CD4-positive, alpha-beta T cell (primary cell): ENCODE measurements at regions not wholly inside any gene's neighbourhood (a gene's known extent, or its start where the extent isn't known, plus 50 kb on each side); places are given as distances from the start of the nearest gene placed in this dataset.

Source experiments
- ATAC-seq: fragments of 200-7000 bp; cut with Tn5 transposase; one replicate; pipeline ENCODE4 v1.10.0; 2022; ENCODE audit warnings: mild to moderate bottlenecking; ENCODE audit not compliant: poor library complexity
- CTCF ChIA-PET: fragments of 350-600 bp; sonication (Branson Sonifier 250); formaldehyde crosslinking; loops from one replicate; lab custom pipeline; 2021; ENCODE audit warnings: antibody characterized with exemption, inconsistent platforms; lab: Charles Lee
- POLR2A ChIA-PET: fragments of 350-600 bp; sonication (Branson Sonifier 250); formaldehyde crosslinking; loops from one replicate; lab custom pipeline; 2021; ENCODE audit warnings: antibody characterized with exemption, inconsistent platforms; lab: Charles Lee
- DNase-seq, 14 experiments: peaks; one replicate each; pipeline ENCODE4 v3.0.0-alpha.2; 2013 to 2020; ENCODE audit warnings: mixed read lengths in 2 of 14
- H3K27ac ChIP-seq, 2 donors: one replicate each; pipeline versions ENCODE4 v1.5.1 to v1.7.0; 2013; ENCODE audit warnings: low read length in 2 of 2, low read depth in 1 of 2, mild to moderate bottlenecking in 1 of 2
- H3K27me3 ChIP-seq, 2 experiments: 1 replicate in 1 of 2; 2 replicates in 1 of 2; pipeline versions ENCODE4 v1.6.1 to v1.7.0; 2013; ENCODE audit warnings: low read length in 2 of 2, control low read depth in 1 of 2, mild to moderate bottlenecking in 1 of 2, moderate library complexity in 1 of 2; ENCODE audit not compliant: insufficient read depth in 2 of 2, control insufficient read depth in 1 of 2
- H3K36me3 ChIP-seq: one replicate; pipeline ENCODE4 v1.6.1; 2013; ENCODE audit warnings: low read length, control low read depth; ENCODE audit not compliant: insufficient read depth
- H3K4me1 ChIP-seq: one replicate; pipeline ENCODE4 v1.6.1; 2013; ENCODE audit warnings: low read length, control low read depth; ENCODE audit not compliant: insufficient read depth
- H3K4me3 ChIP-seq: one replicate; pipeline ENCODE4 v1.5.1; 2013; ENCODE audit warnings: mild to moderate bottlenecking, low read length, moderate library complexity
- H3K9me3 ChIP-seq, 2 experiments: 1 replicate in 1 of 2; 2 replicates in 1 of 2; pipeline versions ENCODE4 v1.6.1 to v1.7.0; 2013; ENCODE audit warnings: low read length in 2 of 2, mild to moderate bottlenecking in 2 of 2, control low read depth in 1 of 2, moderate library complexity in 1 of 2; ENCODE audit not compliant: control insufficient read depth in 1 of 2, insufficient read depth in 1 of 2
- H3K27ac Mint-ChIP-seq: one replicate; pipeline ENCODE4 v1.8.0; 2020; ENCODE audit warnings: mixed read lengths
- H3K27me3 Mint-ChIP-seq: one replicate; pipeline ENCODE4 v1.8.0; 2021; ENCODE audit warnings: mixed read lengths
- H3K36me3 Mint-ChIP-seq: one replicate; pipeline ENCODE4 v1.8.0; 2021; ENCODE audit warnings: low read depth, mixed read lengths
- H3K4me1 Mint-ChIP-seq: one replicate; pipeline ENCODE4 v1.8.0; 2021; ENCODE audit warnings: low read depth, mixed read lengths
- H3K4me3 Mint-ChIP-seq: one replicate; pipeline ENCODE4 v1.8.0; 2020; ENCODE audit warnings: mild to moderate bottlenecking, mixed read lengths
- H3K9me3 Mint-ChIP-seq: one replicate; pipeline ENCODE4 v1.8.0; 2020; ENCODE audit warnings: mixed read lengths
- CTCF ChIP-seq: fragments of 200-600 bp; IDR thresholded peaks from one replicate; pipeline ENCODE4 v1.8.0; 2022; ENCODE audit warnings: antibody characterized with exemption, mild to moderate bottlenecking
- intact Hi-C, 2 experiments: fragments of 100-400 bp; cut with DNase I in 1 of 2; cut with micrococcal nuclease in 1 of 2; formaldehyde crosslinking; loops; one replicate each; pipeline versions ENCODE4 v1.15.1 to v1.9.0; 2023 to 2025; cut with DNase I, micrococcal nuclease

GRCh38 chr15:93159930-93160329, 70.9 kb upstream of the RGMA start:
- CTCF ChIA-PET = no interaction called here
- Mint-ChIP-seq H3K4me3 (no peak overlapping the region), H3K9me3 (peaks cover 2% of the 10 kb centered on the region), H3K27ac (no peak overlapping the region), H3K27me3 (no peaks in the 10 kb centered on the region), H3K36me3 (no peaks in the 10 kb centered on the region), H3K4me1 (no peaks in the 10 kb centered on the region)
- Histone ChIP-seq H3K4me3 (no peak overlapping the region), H3K4me1 (no peaks in the 10 kb centered on the region), H3K27me3 (no peaks in the 10 kb centered on the region), H3K27ac (no peak overlapping the region), H3K36me3 (no peaks in the 10 kb centered on the region), H3K9me3 (no peaks in the 10 kb centered on the region)
- DNase-seq (no peak), ATAC-seq (no peak)
- TF ChIP-seq CTCF = no peak
- intact Hi-C loops = no loop called here
- POLR2A ChIA-PET = no interaction called here

GRCh38 chr15:93158097-93158900, 69.3 kb upstream of the RGMA start:
- ChIA-PET POLR2A (no interaction called here), CTCF (no interaction called here)
- TF ChIP-seq CTCF = no peak
- H3K9me3 ChIP-seq = peaks cover 0 to 3% of the 10 kb centered on the region in 2 experiments
- H3K36me3 ChIP-seq = no peaks in the 10 kb centered on the region
- H3K4me1 ChIP-seq = no peaks in the 10 kb centered on the region
- H3K36me3 Mint-ChIP-seq = no peaks in the 10 kb centered on the region
- H3K9me3 Mint-ChIP-seq = peaks cover 2% of the 10 kb centered on the region
- no peak overlapping the region for H3K27ac ChIP-seq
- intact Hi-C loops = no loop called here
- H3K4me1 Mint-ChIP-seq = peaks cover under 1% of the 10 kb centered on the region
- no peak overlapping the region for H3K4me3 ChIP-seq
- no peaks in the 10 kb centered on the region for H3K27me3 ChIP-seq
- ATAC-seq = no peak
- DNase-seq = no peak
- H3K27me3 Mint-ChIP-seq = peaks cover under 1% of the 10 kb centered on the region
- H3K4me3 Mint-ChIP-seq = no peak overlapping the region
- no peak overlapping the region for H3K27ac Mint-ChIP-seq

GRCh38 chr15:93154666-93155065, 65.7 kb upstream of the RGMA start:
- Mint-ChIP-seq H3K9me3 (peaks cover 2% of the 10 kb centered on the region), H3K27ac (no peak overlapping the region), H3K4me3 (no peak overlapping the region), H3K4me1 (peaks cover 16% of the 10 kb centered on the region), H3K36me3 (no peaks in the 10 kb centered on the region), H3K27me3 (peaks cover 5% of the 10 kb centered on the region)
- DNase-seq = no peak
- H3K36me3 ChIP-seq = no peaks in the 10 kb centered on the region
- ATAC-seq = no peak
- H3K27me3 ChIP-seq = no peaks in the 10 kb centered on the region
- ChIA-PET CTCF (no interaction called here), POLR2A (no interaction called here)
- peaks cover 0 to 3% of the 10 kb centered on the region in 2 experiments for H3K9me3 ChIP-seq
- intact Hi-C loops = no loop called here
- no peak overlapping the region for H3K27ac ChIP-seq
- H3K4me3 ChIP-seq = no peak overlapping the region
- peaks cover 24% of the 10 kb centered on the region for H3K4me1 ChIP-seq
- no peak for TF ChIP-seq CTCF
